Activated naive CD8-positive, alpha-beta T cell treated with anti-CD3 and anti-CD28 coated beads, Interleukin-2, amount 10 ng/mL, durations not matched to agents 7 days and 5 days (primary cell): ENCODE measurements at regions not wholly inside any gene's neighbourhood (a gene's known extent, or its start where the extent isn't known, plus 50 kb on each side); places are given as distances from the start of the nearest gene placed in this dataset.

Experiments used
- ATAC-seq: fragments of 150-1000 bp; cut with Tn5 transposase; one replicate; pipeline ENCODE4 v1.10.0; 2021; ENCODE audit warnings: low read depth, moderate library complexity
- POLR2A ChIA-PET: fragments of 350-600 bp; sonication (Branson Sonifier 250); formaldehyde crosslinking; loops from one replicate; lab custom pipeline; 2021; ENCODE audit warnings: antibody characterized with exemption; lab: Charles Lee
- DNase-seq: peaks from one replicate; pipeline ENCODE4 v3.0.0; 2021
- H3K27ac Mint-ChIP-seq: one replicate; pipeline ENCODE4 v1.8.0; 2022; ENCODE audit warnings: mild to moderate bottlenecking, mixed read lengths
- H3K27me3 Mint-ChIP-seq: one replicate; pipeline ENCODE4 v1.8.0; 2022; ENCODE audit warnings: mild to moderate bottlenecking, moderate library complexity, mixed read lengths
- H3K36me3 Mint-ChIP-seq: one replicate; pipeline ENCODE4 v1.8.0; 2021; ENCODE audit warnings: mild to moderate bottlenecking, mixed read lengths
- H3K4me1 Mint-ChIP-seq: one replicate; pipeline ENCODE4 v1.8.0; 2021; ENCODE audit warnings: mixed read lengths
- H3K4me3 Mint-ChIP-seq: one replicate; pipeline ENCODE4 v1.8.0; 2022; ENCODE audit warnings: mild to moderate bottlenecking, moderate library complexity, mixed read lengths
- H3K9me3 Mint-ChIP-seq: one replicate; pipeline ENCODE4 v1.8.0; 2021; ENCODE audit warnings: mixed read lengths

DNA sequence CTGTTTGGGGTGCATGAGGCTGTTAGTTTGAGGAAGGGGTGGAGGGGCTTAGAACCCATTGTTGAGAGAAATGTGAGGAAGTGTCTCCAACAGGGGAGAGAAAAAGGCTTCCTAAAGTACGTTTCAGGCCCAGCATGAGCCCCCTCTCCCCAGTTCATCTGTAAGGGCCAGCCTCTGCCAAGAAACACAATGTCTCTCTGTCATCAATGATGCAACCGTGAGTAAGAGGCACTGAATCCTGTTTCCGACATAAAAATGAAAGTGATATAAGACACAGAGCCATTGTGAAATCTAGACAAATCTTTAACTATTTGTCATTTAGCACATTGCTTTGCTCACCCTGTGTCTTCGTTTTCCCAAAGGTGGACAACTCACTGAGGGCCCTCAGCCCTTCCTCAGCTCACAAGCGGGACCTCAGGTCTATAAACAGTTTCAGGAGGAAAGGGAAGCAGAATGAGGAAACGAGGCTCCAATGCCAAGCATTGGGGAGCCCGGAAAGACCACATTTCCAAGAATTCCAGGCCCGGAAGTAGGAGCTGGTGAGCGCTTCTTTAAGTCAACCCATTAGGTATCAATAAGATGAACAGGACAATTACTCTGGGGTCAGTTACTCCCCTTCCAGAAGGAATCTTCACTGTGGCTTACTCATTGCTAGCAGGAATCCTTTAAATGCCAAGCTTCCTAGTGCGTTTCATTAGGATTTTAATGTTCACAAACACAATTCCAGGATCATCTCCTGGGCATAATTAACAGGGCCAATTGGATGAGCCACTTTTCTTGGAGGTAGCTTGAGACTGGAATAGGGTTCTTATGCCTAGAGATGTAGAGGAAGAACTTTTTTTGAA is 59.0 kb upstream of the KLF4 start:
- Mint-ChIP-seq H3K9me3 (no peaks in the 10 kb centered on the region), H3K36me3 (no peaks in the 10 kb centered on the region), H3K4me1 (no peaks in the 10 kb centered on the region), H3K4me3 (no peak overlapping the region), H3K27ac (no peak overlapping the region), H3K27me3 (no peaks in the 10 kb centered on the region)
- no peak for DNase-seq
- ATAC-seq: no peak
- POLR2A ChIA-PET: no interaction called here

- POLR2A ChIA-PET: no interaction called here
- Mint-ChIP-seq H3K4me1 (no peaks in the 10 kb centered on the region), H3K27ac (no peak overlapping the region), H3K4me3 (no peak overlapping the region), H3K36me3 (no peaks in the 10 kb centered on the region), H3K27me3 (no peaks in the 10 kb centered on the region), H3K9me3 (no peaks in the 10 kb centered on the region)
- ATAC-seq (no peak), DNase-seq (no peak)
Measured at GRCh38 chr9:107547772-107548297, 58.3 kb upstream of the KLF4 start.

DNA sequence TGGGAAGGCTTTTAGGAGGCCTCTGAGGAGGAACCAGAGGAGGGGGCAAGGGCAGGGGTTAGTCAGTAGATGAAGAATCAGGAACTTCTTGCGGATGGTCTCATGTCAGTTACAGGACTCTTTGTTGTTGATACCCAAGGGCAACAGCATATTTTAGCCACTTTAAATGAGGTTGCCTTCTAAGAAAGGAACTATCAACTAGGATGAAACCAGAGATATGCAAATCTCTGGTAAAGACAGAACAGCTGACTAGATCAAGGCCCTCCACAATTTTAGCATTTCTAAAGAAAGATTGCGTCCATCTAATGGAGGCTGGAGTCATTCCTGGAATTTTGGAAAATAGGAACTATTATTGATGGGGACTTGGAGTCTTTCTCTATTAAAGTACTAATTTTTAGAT is 57.7 kb upstream of the KLF4 start:
- POLR2A ChIA-PET: no interaction called here
- Mint-ChIP-seq H3K4me1 (no peaks in the 10 kb centered on the region), H3K4me3 (no peak overlapping the region), H3K27me3 (no peaks in the 10 kb centered on the region), H3K27ac (no peak overlapping the region), H3K36me3 (no peaks in the 10 kb centered on the region), H3K9me3 (no peaks in the 10 kb centered on the region)
- ATAC-seq (no peak), DNase-seq (no peak)

GRCh38 chr9:107546859-107547258 is 57.3 kb upstream of the KLF4 start:
- DNase-seq (no peak), ATAC-seq (no peak)
- Mint-ChIP-seq H3K4me1 (no peaks in the 10 kb centered on the region), H3K27ac (no peak overlapping the region), H3K9me3 (no peaks in the 10 kb centered on the region), H3K4me3 (no peak overlapping the region), H3K36me3 (no peaks in the 10 kb centered on the region), H3K27me3 (no peaks in the 10 kb centered on the region)
- POLR2A ChIA-PET: no interaction called here

- DNase-seq (no peak), ATAC-seq (no peak)
- Mint-ChIP-seq H3K4me1 (no peaks in the 10 kb centered on the region), H3K36me3 (no peaks in the 10 kb centered on the region), H3K9me3 (no peaks in the 10 kb centered on the region), H3K4me3 (no peak overlapping the region), H3K27me3 (no peaks in the 10 kb centered on the region), H3K27ac (no peak overlapping the region)
- POLR2A ChIA-PET: no interaction called here
Measured at GRCh38 chr9:107545036-107545435, 55.5 kb upstream of the KLF4 start.

GRCh38 chr9:107542411-107543157 is 53.0 kb upstream of the KLF4 start:
- no peak overlapping the region for H3K4me3 Mint-ChIP-seq

GRCh38 chr9:107541523-107541922 is 52.0 kb upstream of the KLF4 start:
- no peaks in the 10 kb centered on the region for H3K4me1 Mint-ChIP-seq

More at GRCh38 chr9:107542411-107543157, 53.0 kb upstream of the KLF4 start:
- Mint-ChIP-seq H3K27me3 (no peaks in the 10 kb centered on the region), H3K27ac (no peak overlapping the region), H3K36me3 (no peaks in the 10 kb centered on the region), H3K9me3 (no peaks in the 10 kb centered on the region), H3K4me1 (no peaks in the 10 kb centered on the region)
- ATAC-seq (no peak), DNase-seq (no peak)
- POLR2A ChIA-PET: no interaction called here

GRCh38 chr9:107540164-107540561 is 50.6 kb upstream of the KLF4 start:
- ATAC-seq (no peak), DNase-seq (no peak)
- H3K27ac Mint-ChIP-seq: no peak overlapping the region
- H3K4me3 Mint-ChIP-seq: no peak overlapping the region
- POLR2A ChIA-PET: no interaction called here
- H3K9me3 Mint-ChIP-seq: no peaks in the 10 kb centered on the region
- no peaks in the 10 kb centered on the region for H3K36me3 Mint-ChIP-seq
- no peaks in the 10 kb centered on the region for H3K4me1 Mint-ChIP-seq
- no peaks in the 10 kb centered on the region for H3K27me3 Mint-ChIP-seq

More at GRCh38 chr9:107541523-107541922, 52.0 kb upstream of the KLF4 start:
- H3K27ac Mint-ChIP-seq: no peak overlapping the region
- ATAC-seq: no peak
- DNase-seq: no peak
- H3K9me3 Mint-ChIP-seq: no peaks in the 10 kb centered on the region
- H3K36me3 Mint-ChIP-seq: no peaks in the 10 kb centered on the region
- POLR2A ChIA-PET: no interaction called here
- H3K4me3 Mint-ChIP-seq: no peak overlapping the region
- H3K27me3 Mint-ChIP-seq: no peaks in the 10 kb centered on the region

DNA sequence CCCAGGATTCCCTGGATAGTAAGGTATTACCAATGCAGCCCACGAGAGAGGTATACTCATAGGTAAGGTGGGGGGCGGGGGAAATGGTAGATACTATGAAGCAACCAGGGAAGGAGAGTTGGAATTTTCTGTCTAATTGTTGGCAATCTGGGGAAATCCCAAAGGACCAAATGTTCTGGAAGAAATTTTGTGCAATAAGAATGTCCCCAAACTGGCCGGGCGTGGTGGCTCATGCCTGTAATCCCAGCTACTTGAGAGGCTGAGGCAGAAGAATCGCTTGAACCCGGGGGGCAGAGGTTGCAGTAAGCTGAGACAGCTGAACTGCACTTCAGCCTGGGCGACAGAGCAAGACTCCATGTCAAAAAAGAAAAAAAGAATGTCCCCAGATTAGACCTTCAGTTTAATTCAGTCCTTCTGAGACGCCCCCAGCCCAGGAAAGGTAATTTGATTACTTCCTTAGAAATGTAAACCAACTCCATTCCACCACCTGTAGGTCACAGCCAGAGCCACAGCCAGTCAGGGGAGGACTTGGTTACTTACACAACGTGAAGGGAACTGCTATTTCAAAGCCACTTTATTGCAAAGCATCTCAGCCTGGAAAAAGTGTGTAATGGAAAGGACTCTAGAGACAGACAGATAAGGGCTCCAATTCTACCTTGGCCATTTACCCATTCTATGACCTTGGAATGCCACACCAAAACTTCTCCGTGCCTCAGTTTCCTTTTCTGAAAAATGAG is 50.0 kb upstream of the KLF4 start:
- POLR2A ChIA-PET: no interaction called here
- ATAC-seq: no peak
- no peaks in the 10 kb centered on the region for H3K9me3 Mint-ChIP-seq

More for the DNA sequence above, 50.0 kb upstream of the KLF4 start:
- no peaks in the 10 kb centered on the region for H3K4me1 Mint-ChIP-seq
- no peaks in the 10 kb centered on the region for H3K36me3 Mint-ChIP-seq
- no peak for DNase-seq
- H3K27ac Mint-ChIP-seq: no peak overlapping the region
- no peaks in the 10 kb centered on the region for H3K27me3 Mint-ChIP-seq
- H3K4me3 Mint-ChIP-seq: no peak overlapping the region
